HG03095 (cell line): ENCODE measurements at regions not wholly inside any gene's neighbourhood (a gene's known extent, or its start where the extent isn't known, plus 50 kb on each side); places are given as distances from the start of the nearest gene placed in this dataset.

Experiments
- ATAC-seq: cut with Tn5 transposase; IDR thresholded peaks from one replicate; pipeline ENCODE4 v1.9.1; 2021; ENCODE audit warnings: moderate library complexity; ENCODE audit not compliant: unreplicated experiment

DNA sequence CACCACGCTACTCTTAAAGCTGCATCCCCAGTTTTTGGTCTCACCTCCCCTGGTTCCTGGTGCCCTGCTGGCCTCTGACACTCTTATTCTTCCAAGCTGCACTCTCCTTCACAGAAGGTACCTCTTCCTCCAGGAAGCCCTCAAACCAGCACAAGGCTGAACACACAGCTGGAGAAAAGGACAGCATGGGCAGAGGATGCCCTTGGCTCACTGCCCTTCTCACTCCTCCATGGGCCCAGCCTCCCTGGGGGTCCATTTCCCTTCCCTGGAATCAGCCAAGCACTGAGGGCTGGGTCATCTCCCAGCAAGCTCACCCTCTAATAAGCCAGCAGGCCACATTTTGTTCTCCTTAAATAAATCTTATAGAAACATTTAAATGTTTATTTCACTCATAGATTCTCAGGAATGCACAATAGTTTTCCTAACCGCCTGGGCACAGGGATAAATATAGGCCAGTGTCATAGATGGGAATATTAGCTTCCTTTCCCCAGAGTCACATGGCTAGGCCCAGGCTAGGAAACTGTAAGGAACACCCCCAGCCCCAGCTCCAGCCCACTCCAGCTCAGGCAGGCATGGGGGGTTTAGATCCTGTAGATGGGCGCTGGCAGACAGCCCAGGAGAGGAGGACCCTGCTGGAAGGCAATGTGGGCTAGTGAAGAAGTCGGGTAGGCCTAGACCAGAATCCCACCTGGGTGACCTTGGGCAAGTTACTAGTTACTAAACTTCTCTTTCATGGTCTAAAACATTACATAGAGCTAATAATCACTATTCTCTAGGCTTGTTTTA is 51.5 kb downstream of the IRAG1 start:
- no peak for ATAC-seq

DNA sequence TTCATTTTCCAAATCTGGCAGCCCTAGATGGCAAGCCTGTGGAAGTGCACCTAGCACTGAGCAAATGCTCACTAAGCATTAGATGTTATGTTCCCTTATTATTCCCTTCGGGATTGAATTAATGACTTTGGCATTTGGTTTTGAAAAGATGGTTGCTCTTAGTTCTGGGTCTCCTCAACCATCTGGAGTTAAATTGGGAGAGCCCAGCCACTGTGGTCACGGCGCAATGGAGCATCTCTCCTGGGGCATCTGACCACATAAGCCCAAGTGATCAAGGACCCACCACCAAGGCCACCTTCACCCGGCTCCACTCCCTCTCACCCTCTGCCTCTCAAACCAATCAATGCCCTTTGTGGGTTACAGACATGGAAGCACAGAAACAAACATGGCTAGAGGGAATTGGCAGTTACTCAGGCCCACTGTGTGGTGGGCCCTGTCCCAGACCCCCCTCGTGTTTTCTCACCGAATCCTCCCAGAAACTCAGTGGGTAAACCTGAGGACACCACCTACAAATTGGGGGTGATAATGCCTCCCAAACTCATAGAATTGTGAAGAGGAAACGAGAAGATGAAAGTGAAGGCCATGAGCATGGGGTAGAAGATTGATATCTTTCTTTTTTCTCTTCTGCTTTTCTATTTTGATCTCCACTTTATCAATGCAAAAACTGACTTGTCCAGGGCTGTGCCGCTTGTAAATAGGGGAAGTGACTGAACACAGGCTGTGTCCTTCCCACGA is 52.2 kb downstream of the IRAG1 start:
- ATAC-seq, result peak; percentile 88

DNA sequence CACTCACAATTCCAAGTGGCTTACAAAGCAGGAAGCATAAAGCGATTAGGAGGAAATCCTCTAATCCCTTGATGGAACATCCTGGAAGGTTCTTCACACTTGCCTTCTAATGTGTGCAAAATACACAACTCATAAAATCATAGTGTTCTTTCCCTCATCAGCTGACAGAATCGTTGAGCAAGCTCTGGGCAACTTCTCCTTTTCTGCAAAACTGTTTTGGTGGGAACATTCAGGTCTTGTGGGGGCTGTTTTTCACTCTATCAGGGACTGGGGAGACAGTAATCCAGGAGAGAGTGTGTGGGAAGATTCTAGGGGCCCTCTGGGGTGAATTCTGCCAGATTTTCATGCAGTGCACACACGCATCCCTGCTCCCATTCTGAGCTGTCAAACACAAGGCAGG is 53.2 kb downstream of the IRAG1 start:
- no peak for ATAC-seq

DNA sequence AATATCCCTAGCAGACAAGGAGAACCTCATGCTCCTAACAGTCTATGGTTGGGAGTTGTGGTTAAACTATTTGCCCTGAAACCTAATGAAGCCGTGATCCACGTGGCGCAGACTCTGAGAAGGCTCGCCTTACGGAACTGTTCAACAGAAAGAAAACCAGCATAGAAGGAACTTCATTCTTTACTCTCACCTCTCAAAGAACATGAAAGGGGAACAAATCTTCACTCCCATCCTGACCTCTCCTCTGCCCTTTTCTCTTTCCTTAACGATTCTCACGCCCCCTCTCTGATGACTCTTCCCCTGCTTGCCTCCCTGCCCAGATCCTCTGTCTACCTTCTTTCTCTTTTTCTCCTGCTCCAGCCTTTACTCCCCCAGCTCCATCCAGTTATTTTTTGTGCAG is 54.2 kb downstream of the IRAG1 start:
- no peak for ATAC-seq

DNA sequence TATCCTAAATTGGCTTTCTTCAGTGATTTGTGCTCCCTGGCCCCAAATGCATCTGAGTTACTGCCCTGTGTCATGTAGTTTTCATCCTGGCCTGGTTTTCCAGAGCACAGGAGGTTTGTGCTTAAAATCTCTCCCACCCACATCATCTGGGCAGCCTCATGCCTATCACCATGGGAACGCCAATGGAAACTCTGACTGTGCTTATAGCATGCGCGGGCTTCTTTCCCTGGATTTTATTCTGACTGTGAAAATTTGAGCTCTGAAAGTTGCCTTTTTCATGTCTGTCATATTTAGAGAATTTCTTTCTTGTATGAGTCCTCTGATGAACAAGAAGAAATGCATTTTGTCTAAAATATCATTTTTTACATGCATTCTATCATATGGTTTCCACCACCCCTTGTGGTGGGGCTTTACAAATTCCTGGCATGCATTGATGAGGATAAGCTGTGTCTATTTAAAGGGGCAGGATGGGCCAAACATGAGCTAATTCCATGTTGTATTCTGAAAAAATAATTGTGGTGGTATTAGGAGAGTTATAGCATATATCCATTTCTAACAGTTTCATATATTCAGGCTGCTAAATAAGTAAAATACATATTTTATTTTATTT is 55.1 kb downstream of the IRAG1 start:
- no peak for ATAC-seq

DNA sequence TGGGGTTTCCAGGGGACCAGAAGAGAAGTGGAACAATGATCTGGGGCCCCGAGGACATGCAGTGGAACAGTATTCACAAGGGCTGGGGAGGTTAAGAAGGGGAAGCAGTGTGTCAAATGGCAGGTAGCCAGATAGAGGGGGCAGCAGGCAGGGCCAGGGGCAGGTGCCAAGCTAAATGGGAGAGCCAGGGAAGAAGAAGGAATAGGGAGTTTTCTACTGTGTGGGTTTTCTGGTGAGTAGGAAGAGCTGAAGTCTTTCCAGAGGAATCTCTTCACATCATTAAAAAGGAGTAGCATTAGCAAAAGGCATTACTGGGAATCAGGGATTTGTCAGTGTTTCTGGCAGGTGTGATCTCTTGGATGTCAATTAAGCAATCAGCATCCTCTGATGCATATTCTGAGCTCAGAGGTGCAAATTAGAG is 55.8 kb downstream of the IRAG1 start:
- no peak for ATAC-seq

DNA sequence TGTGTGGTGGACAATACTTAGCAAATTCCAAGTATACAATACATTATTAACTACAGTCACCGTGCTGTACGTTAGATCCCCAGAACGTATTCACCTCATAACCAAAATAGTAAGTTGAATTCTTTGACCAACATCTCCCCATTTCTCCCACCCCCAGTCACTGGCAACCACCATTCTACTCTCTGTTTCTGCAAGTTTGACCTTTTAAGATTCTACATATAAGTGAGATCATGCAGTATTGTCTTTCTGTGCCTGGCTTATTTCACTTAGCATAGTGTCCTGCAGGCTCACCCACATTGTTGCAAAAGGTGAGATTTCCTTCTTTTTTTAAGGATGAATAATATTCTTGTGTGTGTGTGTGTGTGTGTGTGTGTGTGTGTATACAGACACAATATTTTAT is 59.1 kb downstream of the IRAG1 start:
- ATAC-seq, result no peak

DNA sequence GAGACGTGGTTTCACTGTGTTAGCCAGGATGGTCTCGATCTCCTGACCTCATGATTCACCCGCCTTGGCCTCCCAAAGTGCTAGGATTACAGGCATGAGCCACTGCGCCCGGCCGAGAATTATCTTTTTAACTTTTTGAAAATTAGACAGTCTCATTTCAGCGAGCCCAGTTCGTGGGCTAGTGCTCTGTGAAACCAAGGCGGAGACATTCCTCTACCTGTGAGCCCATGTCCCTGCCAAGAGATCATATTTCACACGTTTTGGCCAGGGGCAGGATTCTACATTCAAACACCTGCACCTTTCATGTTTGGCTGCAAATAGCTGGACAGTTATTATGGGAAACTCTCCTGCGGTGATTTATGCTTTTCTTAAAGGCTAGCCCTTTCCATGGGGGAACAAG is 60.3 kb downstream of the IRAG1 start:
- no peak for ATAC-seq

DNA sequence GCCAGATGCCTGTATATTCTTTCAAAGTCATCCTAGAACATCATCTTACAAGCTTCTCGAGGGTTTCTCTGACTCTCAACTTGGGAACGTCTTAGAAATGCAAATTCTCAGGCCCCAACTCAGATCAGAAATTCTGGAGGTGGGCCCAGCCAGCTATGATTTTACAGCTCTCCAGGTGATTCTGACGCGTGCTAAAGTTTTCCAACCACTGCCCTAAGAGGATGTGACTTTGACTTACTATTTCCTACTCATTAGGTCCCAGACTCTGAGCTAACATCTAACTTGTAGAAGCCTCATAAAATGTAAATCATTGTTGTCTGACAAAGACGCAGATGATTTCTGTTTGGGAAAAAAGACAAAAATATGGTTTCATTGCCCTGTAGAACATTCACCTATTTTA is 61.1 kb downstream of the IRAG1 start:
- ATAC-seq, result no peak

DNA sequence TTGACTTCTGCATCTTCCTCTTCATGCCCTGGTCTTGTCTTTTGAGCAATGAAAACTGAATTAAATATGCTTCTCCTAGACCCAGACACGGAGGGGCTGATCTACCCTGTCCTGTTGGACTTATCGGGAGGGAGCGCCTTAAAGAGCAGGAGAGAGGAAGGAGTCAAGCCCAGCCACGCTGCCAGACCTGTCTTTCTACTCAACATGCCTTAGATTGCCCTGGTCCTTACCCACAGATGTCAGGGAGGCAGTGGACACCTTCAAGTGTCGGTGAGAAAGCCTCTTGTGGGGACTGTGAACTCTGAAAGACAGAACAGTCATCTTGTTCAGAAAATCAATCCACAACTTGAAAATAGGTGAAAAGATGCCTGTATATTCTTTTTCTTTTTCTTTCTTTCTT is 61.8 kb downstream of the IRAG1 start:
- ATAC-seq, result no peak

DNA sequence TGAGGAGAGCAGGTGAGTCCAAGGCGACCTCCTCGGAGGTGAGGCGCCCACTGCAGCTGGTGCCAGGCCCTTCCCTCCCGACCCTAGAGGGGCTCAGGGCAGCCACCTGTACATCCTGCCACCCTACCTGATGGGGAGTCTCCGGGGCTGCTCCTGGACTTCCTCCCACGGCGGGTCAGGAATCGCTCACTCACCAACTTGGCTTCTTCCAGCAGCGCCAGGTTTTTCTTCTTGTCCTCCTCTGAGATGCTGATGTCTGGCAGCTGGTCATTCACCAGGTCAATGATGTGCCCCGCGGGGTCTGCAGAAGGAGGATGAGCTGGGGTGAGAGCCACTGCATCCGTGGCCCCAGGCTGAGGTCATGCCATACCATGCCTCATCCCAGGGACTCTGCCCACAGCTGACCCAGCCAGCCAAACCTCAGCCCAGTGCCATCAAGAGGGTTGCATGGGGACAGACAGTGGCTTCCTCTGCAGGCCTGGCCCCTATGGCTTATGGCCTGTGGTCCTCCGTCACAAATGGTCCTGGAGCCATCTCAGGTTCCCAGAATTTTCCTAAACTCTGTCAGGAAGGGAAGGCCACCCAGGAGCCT is 61.0 kb upstream of the LYVE1 start:
- ATAC-seq, result no peak

DNA sequence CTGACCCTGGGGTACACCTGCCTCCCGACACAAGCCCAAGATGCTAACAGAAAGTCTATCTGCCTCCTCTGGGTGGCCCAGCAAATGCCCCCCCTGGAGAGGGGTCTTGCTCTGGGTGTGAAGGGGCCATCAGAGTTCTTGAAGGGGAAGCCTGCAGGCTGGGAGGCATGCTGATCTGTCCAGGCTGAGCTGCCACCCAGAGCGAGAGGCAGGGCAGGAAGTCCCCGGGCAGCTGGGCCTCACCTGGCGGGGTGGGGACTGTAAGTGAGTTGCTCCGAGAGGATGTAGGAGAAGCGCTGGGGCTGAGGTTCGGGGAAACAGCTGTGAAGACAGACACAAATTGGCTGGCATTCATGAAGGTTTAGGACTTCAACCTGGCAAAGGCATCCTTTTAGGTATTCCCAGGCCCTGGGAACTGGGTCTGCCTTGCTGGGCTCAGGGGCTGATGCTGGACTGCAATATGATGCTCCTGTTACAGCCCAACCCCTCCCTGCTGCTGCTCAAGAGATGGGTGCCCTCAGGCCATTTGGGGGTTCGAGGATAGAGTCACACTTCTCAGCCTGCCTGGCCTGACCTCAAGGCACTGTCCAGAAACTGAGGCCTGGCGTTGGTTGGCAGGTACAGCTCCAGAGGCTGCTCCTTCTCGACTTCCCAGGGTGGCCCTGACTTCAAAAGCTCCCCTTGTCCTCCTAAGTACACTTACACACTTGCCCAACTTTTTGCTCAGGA is 60.2 kb upstream of the LYVE1 start:
- ATAC-seq, result no peak

DNA sequence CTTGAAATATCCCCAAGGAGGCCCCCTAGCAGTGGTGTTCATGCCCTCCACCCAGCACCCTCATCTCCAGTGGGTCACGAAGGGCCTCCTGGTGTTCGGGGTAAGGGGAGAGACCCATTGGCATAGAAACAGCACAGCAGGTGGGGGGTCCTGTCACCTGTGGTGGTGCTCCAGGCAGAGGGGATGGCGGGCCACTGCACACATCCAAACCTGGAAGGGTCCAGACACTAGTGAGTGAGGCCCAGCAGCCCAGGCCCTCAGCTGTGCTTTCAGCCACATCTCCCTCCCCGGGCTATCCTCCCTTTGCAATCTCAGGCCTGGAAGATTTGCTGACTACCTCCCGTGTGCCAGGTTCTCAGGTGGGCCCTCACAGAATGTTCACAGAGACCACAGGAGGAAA is 59.4 kb upstream of the LYVE1 start:
- ATAC-seq, result no peak

DNA sequence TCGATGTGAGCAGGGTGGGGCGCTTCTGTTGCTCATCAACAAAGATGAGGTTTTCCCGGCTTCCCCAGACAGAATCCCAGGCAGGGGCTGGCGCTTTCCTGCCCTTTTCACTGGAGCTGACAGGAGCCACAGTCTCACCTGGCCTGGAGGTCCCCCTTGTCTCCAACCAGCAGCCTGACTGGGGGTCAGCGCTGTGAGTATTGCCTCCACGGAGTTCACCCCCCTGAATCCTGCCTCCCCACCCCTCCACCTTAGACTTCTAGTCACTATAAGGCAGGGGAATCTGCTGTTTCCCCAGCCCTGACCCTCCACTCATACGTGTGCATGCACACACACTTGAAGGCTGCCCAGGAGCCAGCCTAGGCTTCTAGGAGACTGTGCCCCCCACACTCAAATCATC is 58.8 kb upstream of the LYVE1 start:
- no peak for ATAC-seq

DNA sequence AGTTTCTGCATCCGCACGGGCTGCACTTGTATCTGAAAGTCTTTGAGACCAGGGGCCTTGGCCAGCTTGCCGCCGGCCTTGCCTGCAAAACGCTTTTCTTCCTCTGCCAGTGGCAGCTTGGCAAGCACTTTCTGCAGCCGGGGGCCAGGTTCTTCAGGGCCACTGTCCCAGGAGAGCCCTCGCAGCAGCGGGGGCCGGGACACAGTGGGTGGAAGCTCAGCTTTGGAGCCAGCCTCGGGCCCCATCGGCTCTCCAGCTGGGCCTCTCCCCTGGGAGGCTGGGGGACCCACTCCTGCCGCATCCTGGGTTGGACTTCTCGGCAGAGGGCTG is 57.5 kb upstream of the LYVE1 start:
- ATAC-seq, result no peak

DNA sequence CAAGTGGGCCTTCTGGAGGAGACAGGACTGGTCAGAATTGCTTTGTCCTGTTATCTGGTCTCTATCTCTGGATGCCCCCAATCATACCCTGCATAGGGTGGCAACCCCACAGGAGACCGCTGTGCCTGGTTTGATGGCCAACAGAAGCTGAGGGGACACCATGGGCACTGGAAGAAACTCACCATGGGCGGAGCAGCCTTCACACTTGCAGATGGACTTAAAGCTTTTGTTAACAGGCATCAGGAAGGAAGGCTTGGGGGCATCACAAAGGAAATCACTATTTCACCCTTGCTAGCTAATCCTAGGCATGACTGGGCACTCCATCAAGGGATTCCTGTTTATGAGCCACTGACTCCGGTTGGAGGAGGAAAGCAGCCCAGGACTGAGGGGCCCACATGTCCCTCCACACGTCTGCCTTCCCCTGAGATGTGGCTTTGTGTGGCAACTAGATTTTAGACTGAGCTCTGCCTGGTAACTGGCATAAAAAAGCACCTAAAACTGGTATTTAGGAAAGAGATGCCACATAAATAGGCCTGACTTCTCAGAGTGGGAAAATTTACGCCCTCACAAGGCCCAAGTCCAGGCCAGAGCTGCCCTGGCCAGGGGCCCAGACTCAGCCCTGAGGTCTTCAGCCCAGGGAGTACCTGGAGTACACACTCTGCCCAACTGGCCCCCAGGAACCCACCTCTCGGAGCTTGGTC is 57.0 kb upstream of the LYVE1 start:
- no peak for ATAC-seq

DNA sequence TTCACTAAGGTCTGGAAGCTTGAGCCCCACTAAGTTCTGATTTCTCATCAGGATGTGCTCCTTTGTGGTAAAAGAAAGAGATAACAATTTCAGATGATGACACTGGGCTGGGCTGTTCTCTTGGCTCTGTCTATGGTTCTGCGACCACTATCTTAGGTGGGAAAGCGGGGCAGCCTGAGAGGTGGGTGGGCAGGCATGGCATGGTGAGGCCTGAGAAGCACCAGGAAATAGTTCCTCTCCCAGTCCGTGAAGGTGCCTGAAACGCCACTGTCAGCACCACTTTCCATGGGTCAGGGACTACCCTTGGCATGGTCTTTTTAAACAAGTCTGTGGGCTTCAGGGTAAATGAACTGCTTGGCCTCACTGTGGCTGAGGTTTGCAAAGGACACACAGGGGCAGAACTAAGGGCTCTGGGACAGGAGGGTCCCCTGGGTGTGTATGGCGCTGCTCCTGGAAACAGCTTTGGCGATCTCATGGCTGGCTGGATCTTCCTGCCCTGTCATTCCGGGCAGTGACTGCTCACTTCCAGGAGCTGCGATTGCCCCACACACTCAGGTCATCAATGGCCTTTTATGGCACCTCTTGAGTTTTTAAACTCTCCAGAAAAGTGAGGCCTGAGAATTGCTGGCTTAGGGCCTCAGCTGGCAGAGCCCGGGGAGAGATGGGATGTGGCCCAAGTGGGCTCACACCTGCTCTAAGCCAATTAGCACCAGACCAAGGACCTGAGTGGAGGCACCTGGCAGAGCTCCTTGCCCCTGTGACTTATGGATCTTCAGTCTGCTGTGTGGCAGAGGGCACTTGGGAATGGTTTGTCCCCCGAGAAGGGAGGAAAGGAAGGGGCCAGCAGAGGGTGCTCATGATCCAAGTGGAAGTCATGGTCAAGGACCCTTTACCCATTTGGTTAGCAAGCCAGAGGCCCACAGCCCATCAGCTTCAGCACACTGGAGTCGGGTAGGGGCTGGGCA is 55.6 kb upstream of the LYVE1 start:
- ATAC-seq, result no peak

DNA sequence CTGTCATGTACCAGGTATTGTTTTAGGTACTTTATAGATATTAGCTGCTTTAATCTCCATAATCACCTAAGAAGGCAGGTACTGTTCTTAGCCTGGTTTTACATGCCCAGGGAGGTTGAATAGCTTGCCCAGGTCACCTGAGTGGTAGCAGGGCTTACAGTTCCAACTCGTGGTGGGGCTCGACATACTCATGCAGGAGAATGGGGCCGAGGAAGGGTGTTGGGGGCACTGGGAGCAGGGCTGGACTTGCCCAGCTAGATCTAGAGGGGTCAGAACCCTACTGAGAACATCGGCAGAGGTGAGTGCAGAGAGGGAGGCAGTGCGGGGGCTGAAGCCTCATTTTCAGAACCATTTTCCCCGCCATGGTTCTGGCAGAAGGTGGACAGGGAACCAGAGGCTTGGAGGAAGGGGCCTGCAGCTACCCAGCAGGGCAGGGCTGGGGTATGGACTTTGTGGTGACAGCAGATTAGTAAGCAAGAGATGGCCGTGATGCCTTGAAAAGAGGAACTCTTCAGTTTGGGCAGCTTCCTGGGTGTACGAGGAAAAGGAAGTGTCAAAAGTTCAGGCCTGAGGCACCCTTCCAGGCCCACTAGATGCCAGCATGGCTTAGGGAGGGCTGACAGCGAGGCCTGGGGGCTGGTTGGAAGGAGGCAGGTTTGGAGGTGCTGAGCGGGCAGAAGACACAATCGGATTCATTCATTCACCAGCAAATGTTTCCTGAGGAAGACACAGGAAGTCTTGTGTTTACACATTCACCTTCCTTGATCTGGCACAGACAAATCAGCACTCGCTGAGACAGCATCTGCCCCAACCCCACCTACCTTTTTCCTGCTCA is 54.7 kb upstream of the LYVE1 start:
- no peak for ATAC-seq

DNA sequence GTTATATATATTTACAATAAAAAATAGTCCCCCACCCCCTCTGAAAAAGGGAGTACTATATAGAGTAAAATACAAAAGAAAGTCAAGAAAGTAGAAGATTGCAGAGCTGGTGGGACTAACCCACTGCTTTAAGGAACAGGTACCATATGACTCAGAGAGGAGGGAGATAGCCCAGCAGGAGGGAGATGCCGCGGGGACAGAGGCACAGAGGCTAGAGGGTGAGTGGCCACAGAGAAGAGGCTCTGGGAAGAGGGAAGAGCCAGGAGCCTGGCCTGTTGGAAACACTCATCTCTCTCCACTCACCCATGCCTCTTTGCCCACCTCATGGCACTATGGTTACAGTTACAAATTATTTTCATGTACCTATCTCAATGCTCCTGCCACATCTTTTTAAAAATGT is 53.6 kb upstream of the LYVE1 start:
- ATAC-seq, result no peak
